HG03135 (cell line): ENCODE measurements at regions not wholly inside any gene's neighbourhood (a gene's known extent, or its start where the extent isn't known, plus 50 kb on each side); places are given as distances from the start of the nearest gene placed in this dataset.
A peak's percentile ranks its signal among the peaks of the same experiment; 100 is the strongest.
"Not testable (repeated sequence)": the region's sequence is repeated elsewhere in the genome, so short reads cannot be mapped to it uniquely, and the experiment has no call there.

Experiments used
- ATAC-seq: cut with Tn5 transposase; IDR thresholded peaks from one replicate; pipeline ENCODE4 v1.9.1; 2021; ENCODE audit warnings: mild to moderate bottlenecking, moderate library complexity; ENCODE audit not compliant: unreplicated experiment

DNA sequence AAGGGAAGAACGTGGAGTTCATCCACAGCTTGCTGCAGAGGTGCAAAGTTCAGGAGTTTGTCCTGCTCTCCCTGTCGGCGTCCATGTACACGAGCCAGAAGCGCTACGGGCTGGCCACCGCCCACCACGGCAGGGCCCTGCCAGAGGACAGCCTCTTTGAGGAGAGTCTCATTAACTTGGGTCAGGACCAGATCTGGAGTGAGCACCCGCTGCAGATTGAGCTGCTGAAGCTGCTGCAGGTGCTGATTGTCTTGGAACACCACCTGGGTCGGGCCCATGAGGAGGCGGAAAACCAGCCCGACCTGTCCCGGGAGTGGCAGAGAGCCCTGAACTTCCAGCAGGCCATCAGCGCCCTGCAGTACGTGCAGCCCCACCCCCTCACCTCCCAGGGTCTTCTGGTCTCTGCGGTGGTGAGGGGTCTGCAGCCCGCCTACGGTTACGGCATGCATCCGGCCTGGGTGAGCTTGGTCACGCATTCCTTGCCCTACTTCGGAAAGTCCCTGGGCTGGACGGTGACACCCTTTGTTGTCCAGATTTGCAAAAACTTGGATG is 73.8 kb upstream of the MORC3 start:
- no peak for ATAC-seq

DNA sequence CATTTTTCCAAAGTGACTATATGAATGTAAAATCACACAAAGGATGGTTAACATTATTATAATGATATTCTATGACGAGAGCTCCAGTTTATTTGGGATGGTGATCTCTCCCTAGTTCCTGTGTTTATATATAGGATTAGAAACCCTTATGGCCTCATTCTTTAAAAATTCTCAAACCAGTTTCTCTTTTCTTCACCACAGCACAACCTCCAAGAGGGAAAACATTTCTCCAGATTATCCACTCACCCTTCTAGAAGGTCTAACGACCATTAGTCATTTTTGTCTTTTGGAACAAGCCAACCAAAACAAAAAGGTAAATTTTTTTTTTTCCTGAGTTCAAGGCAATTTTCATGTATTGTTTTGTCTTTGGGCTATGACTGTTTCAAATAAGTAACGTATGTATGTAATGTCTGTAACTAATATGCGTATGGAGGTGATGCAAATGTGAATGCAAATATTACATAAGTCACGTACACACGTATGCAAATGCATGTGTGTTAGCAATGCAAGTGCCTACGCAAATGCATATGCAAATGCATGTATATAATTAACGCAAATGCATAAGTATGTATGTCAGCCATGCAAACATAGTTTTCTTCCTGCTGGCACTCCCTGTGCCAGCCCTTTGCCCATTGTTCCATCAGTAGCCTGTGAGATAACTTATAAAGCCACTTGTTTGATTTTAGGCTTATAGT is 72.5 kb upstream of the MORC3 start:
- no peak for ATAC-seq

DNA sequence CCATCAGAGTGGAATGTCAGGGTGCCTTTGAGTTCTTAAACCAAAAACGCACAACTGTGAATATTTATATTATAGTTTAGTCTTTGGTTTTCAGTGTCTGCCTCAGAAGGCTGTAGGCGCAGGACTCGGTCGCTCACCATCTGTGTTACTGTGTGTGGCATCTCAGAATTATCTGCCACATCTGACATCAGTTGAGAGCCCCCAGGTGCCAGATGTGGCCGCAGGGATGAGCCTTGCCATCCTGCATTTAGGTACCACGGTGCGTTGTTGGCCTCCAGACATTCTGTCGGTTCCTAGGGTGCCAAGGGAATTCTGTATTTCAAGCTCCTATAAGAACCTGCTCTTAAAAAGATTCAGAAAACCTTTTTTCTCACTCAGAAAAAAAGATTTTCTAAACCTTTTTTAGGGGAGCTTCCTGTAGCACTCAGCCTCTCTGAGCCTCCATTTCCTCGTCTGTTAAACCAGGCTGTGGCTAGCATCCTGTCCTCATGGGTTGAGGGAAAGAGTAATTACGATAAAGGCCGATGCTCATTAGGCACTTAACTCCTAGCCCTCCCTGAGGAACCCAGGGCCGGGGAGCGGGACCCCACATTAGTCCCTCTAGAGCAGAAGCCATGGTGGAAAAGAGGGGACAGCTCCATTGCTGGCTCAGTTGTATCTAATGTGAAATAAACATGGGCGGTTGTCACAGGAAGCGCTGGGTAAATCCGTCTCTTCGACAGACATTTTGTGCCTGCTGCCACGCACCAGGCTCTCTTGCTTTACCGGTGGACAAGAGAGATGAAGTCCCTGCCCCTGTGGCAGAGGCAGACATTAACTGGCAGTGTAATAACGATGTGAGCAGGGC is 70.2 kb upstream of the MORC3 start:
- no peak for ATAC-seq

GRCh38 chr21:36250423-36251075 is 69.4 kb upstream of the MORC3 start:
- no peak for ATAC-seq

- ATAC-seq: no peak
These were observed 65.7 kb upstream of the MORC3 start for GRCh38 chr21:36254106-36254941.

DNA sequence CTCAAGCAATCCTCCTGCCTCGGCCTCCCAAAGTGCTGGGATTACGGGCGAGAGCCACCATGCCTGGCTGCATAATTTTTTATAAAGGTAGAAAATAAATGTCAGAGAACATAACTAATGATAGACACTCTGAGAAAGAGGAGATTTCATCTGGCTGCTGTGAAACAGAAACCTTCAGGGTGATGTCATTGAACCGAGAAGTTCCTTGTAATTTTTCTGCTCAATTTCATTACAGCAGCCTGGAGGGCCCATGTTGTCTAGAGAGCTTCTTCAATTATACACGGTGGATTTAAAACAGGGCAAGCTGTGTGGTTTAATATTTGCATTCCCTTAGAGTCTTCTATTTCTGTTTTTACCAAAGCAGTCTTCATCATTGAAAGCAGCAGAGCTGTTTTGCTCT is 64.3 kb upstream of the MORC3 start:
- peak; percentile 60 for ATAC-seq

DNA sequence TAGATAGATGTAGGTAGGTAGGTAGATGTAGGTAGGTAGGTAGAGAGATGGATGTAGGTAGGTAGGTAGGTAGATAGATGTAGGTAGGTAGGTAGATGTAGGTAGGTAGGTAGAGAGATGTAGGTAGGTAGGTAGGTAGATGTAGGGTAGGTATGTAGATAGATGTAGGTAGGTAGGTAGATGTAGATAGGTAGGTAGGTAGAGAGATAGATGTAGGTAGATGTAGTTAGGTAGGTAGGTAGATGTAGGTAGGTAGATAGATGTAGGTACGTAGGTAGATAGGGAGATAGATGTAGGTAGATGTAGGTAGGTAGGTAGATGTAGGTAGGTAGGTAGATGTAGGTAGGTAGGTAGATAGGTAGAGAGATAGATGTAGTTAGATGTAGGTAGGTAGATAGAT is 62.3 kb upstream of the MORC3 start:
- no peak for ATAC-seq

- ATAC-seq: peak; percentile 52
These were observed 59.8 kb upstream of the MORC3 start for GRCh38 chr21:36260030-36260787.

GRCh38 chr21:36260802-36261201 is 59.2 kb upstream of the MORC3 start:
- no peak for ATAC-seq

DNA sequence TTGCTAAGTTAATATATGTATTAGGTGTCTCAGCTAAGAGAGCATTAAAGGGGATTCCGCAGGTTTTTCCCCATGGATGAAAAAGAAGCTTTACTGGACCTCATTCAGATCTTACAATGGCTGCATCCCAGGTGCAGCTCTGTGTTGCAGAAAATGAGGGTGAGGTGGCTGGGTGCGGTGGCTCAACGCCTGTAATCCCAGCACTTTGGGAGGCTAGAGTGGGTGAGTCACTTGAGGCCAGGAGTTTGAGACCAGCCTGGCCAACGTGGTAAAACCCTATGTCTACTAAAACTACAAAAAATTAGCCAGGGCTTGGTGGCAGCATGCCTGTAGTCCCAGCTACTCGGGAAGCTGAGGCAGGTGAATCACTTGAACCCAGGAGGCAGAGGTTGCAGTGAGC is 58.5 kb upstream of the MORC3 start:
- no peak for ATAC-seq

DNA sequence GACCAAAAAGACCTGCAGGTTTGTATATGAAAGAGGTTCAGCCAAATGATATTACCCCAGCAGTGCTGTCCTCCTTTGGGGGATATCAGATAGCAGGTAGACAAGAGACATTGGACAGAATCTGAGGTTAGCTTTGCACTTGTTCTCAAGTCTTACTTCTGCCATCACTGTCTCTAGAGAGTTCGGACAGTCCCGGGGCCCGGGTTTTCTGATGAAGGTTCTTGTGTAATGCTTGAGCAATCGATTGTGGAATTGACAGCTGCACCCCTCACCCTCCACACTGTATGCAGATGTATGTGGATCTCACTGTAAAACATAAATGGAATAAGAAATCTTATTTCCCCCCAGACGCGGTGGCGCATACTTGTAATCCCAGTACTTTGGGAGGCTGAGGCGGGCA is 56.2 kb upstream of the MORC3 start:
- no peak for ATAC-seq

GRCh38 chr21:36265431-36265830 is 54.6 kb upstream of the MORC3 start:
- ATAC-seq: no peak

DNA sequence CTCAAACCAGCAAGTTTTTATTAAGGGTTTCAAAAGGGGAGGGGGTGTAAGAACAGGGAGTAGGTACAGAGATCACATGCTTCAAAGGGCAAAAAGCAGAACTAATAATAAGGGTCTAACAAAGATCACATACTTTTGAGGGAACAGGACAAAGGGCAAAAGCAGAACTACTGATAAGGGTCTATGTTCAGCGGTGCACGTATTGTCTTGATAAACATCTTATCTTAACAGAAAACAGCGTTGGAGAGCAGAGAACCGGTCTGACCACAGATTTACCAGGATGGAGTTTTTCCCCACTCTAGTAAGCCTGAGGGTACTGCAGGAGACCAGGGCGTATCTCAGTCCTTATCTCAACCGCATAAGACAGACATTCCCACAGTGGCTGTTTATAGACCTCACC is 52.2 kb upstream of the MORC3 start:
- ATAC-seq: not testable (repeated sequence)

- not testable (repeated sequence) for ATAC-seq
These were observed 51.7 kb upstream of the MORC3 start for GRCh38 chr21:36268264-36268663.
